CD4-positive, alpha-beta T cell treated with Interleukin-4 for 1 hour (primary cell): ENCODE measurements at regions not wholly inside any gene's neighbourhood (a gene's known extent, or its start where the extent isn't known, plus 50 kb on each side); places are given as distances from the start of the nearest gene placed in this dataset.
"Not testable (repeated sequence)": the region's sequence is repeated elsewhere in the genome, so short reads cannot be mapped to it uniquely, and the experiment has no call there.

Experiments used
- DNase-seq, 2 donors: peaks; one replicate each; pipeline ENCODE4 v3.0.0-alpha.2; 2020 to 2022

DNA sequence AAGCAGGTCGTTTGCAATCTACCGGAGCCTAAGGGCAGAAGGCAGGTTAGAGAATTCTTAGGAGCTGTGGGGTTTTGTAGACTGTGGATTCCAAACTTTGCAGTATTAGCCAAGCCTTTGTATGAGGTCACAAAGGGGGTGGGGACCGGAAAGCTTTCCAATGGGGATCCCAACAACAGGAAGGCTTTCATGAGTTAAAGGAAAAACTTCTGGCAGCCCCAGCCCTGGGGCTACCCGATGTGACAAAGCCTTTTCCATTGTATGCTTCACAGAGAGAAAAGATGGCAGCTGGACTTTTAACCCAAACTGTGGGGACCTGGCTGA is 199.2 kb upstream of the PZP start:
- not testable (repeated sequence) for DNase-seq

DNA sequence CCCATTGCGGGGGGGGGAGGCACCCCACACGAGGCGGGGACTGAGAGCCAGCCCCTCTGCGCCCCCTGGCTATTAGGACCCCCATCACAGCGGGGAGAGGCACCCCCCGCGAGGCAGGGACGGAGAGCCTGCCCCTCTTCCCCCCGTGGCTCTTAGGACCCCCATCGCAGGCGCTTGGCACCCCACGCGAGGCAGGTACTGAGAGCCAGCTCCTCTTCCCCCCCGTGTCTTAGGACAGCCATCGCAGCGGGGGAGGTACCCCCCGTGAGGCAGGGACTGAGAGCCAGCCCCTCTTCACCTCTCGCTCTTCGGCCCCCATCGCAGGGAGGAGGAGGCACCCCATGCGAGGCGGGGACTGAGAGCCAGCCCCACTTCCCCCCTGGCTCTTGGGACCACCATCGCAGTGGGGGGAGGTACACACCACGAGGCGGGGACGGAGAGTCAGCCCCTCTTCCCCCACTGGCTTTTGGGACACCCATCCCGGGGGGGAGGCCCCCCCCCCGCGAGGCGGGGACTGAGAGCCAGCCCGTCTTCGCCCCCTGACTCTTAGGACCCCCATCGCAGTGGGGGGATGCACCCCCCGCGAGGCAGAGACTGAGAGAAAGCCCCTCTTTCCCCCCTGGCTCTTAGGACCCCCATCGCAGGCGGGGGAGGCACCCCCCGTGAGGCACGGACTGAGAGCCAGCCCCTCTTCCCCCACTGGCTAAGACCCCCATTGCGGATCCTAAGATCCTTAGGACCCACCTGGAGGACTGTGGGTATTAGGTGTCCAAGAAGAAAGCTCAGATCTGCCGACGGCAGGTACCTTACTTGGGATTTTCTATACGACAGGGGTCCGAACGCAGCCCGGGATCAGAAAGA is 198.6 kb upstream of the PZP start:
- DNase-seq: no peak

DNA sequence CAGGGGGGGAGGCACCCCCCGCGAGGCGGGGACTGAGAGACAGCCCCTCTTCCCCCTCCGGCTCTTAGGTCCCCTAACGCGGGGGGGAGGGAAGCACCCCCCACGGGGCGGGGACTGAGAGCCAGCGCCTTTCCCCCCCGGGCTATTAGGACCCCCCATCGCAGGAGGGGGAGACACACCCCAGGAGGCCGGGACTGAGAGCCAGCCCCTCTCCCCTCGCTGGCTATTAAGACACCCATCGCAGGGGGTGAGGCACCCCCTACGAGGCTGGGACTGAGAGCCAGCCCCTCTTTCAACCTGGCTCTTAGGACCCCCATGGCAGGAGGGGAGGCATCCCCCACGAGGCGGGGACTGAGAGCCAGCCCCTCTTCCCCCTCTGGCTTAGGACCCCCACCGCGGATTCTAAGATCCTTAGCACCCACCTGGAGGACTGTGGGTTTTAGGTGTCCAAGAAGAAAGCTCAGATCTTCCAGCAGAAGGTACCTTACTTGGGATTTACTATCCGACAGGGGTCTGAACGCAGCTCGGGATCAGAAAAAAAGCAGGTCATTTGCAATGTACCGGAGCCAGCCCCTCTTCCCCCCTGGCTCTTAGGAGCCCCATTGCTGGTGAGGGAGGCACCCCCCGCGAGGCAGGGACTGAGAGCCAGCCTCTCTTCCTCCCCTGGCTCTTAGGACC is 197.8 kb upstream of the PZP start:
- no peak for DNase-seq

DNA sequence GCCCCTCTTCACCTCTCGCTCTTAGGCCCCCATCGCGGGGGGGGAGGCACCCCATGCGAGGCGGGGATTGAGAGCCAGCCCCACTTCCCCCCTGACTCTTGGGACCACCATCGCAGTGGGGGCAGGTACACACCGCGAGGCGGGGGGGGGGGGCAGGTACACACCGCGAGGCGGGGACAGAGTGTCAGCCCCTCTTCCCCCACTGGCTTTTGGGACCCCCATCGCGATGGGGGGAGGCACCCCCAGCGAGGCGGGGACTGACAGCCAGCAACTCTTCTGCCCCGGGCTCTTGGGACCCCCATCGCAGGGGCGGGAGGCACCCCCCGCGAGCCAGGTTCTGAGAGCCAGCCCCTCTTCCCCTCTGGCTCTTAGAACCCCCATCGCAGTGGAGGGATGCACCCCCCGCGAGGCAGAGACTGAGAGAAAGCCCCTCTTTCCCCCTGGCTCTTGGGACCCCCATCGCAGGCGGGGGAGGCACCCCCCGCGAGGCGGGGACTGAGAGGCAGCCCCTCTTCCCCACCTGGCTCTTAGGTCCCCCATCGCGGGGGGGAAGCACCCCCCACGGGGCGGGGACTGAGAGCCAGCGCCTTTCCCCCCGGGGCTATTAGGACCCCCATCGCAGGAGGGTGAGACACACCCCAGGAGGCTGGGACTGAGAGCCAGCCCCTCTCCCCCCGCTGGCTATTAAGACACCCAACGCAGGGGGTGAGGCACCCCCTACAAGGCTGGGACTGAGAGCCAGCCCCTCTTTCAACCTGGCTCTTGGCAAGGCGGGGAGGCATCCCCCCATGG is 196.5 kb upstream of the PZP start:
- DNase-seq: no peak

DNA sequence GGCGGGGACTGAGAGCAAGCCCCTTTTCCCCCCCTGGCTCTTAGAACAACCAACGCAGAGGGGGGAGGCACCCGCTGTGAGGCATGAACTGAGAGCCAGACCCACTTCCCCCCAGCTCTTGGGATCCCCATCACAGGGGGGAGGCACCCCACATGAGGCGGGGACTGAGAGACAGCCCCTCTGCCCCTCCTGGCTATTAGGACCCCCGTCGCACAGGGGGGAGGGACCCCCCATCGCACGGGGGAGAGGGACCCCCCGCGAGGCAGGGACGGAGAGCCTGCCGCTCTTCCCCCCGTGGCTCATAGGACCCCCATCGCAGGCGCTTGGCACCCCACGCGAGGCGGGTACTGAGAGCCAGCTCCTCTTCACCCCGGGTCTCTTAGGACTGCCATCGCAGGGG is 195.8 kb upstream of the PZP start:
- DNase-seq: no peak

DNA sequence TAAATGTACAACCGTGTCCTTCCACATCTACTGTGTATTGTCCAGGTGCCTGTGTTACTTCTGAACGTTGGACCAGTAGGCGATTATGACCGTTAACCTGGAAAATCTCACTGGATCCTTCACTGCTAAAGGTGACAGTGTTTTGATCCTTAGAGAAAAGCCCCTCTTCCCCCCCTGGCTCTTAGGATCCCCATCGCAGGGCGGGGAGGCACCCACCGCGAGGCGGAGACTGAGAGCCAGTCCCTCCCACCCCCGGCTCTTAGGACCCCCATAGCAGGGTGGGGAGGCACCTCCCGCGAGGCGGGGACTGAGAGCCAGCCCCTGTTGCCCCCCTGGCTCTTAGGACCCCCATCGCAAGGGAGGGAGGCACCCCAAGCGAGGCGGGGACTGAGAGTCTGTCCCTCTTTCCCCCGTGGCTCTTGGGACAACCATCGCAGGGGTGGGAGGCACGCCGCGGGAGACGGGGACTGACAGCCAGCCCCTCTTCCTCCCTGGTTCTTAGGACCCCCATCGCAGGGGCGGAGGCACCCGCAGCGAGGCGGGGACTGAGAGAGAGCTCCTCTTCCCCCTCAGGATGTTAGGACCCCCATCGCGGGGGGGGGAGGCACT is 194.3 kb upstream of the PZP start:
- not testable (repeated sequence) for DNase-seq

DNA sequence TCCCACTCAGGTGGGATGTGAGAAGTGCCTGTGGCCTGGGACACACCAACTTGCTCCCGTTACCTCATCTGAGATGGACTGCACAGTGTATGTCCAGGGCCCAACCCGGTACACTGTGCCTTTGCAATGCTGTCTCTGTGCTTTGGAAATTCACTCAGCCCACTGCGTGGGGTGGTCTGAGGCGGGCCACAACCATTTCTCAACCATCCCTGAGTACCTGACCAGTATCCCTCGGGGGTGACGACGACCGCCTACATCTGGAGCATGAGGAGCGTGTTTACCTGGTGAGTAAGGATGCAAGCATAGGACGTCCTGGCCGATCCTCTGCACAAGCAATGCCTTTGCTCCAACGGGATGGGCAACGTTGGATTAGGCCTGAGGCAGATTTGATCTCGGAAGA is 188.2 kb upstream of the PZP start:
- not testable (repeated sequence) for DNase-seq

DNA sequence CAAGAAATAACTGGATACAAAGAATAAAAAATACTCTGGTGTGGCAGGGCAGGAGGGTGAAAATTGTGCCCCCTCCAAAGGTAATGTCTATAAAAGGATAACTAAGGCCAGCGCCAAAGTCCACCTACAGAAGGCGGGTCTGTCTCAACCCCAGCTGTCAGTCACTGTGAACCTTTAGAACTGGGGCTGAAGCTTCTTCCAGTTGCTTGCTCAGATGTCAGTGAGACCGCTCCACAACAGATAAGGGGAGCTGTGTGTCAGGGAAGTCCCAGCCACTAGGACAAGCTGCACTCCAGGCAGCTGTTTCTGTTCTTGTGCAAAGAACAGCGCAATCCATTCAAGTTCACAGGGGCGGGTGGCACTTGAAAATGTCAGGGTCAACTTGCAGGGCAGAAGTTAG is 187.0 kb upstream of the PZP start:
- DNase-seq: not testable (repeated sequence)

DNA sequence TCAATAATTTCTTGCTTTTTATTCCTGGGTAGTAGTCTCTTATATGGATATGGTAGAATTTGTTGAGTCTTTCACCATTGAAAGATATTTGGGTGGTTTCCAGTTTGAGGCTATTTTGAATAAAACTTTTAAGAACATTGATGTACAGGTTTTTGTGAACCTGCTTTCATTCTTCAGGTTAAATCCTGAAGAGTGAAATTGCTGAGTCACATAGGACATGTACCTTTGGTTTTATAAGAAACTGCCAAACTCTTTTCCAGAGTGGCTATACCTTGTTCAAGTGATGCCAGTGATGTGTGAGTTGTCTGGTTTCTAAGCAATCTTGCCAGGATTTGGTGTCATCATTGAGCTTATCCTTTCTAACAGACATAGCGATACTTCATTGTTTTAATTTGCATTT is 184.6 kb upstream of the PZP start:
- DNase-seq: no peak

DNA sequence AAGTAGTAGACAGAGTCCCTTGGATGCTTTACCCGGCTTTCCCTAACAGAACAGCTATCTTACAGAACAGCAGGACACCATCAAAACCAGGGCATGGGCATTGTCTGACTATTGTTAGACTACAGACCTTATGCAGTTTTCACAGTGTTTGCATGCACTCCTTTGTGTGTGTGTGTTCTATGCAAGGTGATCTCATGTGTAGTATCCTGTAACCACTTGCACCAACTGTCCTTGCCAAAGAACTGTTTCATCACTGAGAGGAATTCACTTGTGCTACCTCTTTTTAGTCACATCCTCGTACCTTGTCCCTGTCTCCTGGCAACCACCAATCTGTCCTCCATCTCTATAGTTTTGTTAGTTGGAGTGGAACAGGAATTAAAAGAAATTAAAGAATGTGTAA is 183.6 kb upstream of the PZP start:
- DNase-seq: no peak

DNA sequence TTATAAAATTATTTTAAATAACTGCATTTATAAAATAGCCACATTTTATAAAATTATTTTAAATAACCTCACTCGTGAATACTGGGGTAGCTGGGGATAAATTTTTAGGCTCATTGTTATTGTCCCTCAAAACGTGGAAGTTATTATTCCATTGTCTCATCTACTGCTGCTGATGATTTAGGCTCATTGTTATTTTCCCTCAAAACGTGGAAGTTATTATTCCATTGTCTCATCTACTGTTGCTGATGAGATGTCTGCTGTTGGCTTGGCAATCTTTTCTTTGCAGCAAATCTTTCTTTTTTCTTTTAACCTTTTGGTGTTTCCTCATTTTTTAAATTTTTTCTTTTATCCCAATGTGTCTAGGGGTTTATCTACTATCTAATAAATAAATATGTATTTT is 182.6 kb upstream of the PZP start:
- no peak for DNase-seq

DNA sequence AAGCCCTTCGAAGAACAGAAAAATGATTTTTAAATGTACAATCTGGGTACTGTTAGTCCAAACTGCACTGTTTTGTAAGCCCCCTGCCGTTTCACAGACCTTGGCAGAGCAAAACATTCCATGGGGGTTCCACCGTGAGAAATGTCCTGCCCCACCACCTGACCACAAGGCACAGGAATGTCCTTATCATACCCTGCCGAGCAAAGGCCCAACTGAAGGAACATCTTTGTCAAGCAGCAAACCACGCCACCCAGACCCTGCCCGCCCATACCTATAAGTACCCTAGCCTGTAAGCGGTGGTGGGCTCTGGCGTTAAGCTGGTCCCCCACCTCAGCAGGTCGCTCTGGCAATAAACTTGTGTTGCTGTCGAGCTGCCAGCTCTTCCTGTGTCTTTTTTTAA is 181.6 kb upstream of the PZP start:
- no peak for DNase-seq

DNA sequence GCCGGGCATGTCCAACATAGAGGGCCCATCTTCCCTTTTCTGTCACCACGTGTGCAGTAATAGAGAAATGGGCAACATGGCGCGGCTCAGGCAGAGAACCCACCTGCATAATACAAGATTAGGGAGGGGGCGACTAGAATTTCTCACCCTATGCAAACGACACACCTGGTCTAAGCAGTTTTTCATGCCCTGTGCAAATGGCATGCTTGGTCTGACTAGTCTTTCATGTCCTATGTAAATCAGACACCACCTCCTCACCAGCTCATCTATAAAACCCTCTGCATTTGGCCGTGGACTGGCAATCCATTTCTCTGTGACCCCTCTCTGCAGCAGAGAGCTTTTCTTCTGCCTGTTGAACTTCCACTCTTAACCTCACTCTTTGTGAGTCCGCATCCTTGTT is 180.2 kb upstream of the PZP start:
- no peak for DNase-seq

DNA sequence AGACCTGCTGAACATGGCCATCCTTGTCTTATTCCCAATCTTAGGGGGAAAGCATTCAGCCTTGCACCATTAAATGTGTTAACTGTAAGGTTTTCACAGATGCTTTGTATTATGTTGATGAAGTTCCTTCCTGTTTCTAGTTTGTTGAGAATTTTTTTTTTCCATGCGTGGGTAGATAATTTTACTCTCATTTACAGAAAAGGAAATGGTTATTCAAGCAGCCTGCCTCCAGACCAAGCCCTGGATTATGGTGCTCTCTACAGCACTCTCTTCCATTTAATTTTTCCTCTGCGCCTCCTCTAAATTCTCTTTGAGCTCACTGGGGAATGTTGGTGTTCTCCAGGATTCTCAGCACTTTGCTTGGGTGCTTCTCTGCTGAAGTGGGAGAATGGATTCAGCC is 179.3 kb upstream of the PZP start:
- no peak for DNase-seq

DNA sequence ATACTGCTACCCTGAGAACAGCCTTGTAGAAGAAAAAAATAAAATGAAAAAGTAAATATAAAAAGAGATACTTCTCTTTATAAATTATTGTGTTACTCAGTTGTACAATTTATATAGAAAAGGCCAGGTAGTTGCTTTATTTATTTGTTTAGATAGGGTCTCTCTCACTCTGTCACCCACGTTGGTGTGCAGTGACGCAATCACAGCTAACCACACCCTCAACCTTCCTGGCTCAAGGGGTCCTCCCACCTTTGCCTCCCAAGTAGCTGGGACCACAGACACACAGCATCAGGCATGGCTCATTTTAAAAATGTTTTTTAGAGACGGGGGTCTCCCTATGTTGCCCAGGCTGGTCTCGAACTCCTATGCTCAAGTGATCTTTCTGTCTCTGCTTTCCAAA is 175.4 kb upstream of the PZP start:
- DNase-seq: no peak

DNA sequence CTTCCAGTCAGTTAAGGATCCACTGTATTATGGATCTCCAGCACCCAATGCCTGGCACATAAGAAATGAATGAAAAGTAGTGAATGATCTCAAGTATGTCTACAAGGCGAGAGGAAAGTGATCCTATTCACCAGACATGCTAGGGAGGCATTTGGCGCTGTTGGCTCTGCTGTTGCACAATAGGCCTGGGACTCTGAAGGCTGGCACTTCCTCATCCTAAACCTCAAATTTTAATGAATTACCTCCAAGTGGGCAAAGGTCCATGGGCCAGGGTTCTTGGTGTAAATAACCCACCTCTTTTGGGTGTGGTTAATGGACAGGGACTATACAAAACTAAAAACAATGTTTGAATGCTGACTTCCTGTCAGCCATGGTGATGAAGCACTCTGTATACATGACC is 173.4 kb upstream of the PZP start:
- no peak for DNase-seq

DNA sequence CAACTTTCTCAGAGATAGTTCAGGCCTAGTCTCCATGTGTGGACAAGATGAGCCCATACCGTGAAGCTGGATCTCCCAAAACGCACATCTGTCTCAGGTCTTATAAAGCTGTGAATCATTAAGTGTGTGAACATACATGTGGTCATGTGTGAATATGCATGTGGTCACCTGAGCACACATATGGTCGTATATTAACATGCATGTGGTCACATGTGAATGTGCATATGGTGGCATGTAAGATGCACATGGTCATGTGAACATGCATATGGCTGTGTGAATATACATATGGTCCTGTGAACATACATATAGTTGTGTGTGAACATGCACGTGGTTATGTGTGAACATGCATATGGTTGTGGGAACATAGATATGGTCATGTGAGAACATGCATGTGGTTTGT is 172.5 kb upstream of the PZP start:
- DNase-seq: no peak

DNA sequence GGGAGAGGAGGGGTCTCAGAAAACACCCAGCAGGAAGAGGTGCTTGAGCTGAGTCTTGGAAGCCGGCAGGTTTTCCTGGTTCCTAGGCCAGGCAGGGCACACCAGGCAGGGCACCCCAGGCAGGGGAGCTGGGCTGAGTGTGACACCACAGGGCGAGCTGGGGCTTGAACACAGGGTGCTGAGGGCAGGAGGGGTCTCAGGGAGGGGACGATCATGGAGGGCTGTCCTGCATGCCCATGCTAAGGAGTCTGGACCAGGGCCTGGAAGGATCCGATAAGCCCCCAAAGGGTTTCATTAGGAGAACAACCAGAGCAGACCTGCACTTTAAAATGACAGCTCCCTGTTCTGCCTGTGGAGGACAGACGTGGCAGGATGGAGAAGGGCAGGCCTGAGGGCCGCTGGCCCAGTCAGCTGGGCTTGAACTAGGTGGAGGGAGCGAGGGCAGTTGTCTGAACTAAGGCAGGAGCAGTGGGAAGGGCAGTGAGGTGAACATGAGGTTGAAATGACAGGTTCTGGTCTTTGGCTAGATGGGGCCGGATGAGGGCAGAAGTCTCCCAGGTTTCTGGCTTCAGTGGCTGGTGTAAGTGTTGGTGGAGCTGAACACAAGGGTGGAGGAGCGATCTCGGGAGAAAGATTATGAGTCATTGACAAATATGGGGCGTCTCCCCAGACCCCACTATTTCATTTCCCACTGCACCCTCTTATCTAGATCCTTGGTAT is 171.0 kb upstream of the PZP start:
- DNase-seq: no peak

DNA sequence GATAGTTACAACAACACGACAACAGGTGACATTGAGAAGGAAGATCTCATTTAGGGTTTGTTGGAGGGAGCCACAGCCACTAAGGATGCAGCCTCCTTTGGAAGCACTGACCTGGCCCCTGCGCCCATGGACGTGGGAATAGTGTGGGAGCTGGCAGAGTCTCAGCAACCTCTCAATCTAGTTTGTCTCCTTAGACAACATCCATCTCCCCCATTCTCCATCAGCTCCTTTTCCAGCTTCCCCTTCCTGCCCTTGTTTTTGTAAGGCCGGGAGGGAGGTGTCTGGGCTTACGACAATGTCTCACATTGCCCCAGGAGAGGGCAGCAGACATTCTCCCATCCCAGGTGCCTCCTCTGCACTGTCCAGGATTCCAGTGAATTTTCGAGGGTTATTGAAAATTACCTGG is 170.2 kb upstream of the PZP start:
- no peak for DNase-seq

DNA sequence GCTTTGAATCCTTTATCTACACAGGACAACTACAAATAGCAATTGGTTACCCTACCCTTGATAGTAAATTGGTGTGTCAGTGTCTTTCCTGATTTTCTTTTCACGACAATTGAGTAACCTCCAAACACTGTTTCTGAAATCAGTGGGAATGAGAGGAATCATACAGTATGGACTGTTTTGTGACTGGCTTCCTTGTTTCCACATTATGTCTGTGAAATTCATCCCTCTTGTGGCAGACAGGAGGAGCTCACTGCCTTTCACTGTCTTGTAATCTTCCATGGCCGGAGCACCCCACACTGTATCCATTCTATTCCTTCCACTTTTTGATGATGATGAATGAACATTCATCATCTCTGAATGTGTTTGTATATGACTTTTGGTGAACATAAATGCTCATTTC is 164.0 kb upstream of the PZP start:
- DNase-seq: no peak

DNA sequence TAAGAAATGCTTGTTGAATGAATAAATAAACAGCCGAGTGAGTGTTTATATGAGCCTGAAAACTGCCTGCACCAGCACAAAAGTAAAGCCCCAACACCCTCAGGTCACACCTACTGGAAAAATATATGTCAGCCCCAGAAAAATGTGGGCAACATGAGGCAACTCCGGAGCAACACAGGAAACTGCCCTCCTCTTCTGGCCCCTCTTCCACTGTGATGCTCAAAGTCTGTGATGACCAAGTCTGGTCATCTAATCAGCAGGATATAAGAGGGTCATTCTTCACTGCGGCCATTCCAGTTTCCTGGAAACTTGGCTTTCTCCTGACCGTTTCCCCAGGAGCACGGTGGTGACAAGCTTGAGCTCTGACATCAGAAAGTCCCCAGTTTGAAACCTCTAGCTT is 159.6 kb upstream of the PZP start:
- DNase-seq: no peak

DNA sequence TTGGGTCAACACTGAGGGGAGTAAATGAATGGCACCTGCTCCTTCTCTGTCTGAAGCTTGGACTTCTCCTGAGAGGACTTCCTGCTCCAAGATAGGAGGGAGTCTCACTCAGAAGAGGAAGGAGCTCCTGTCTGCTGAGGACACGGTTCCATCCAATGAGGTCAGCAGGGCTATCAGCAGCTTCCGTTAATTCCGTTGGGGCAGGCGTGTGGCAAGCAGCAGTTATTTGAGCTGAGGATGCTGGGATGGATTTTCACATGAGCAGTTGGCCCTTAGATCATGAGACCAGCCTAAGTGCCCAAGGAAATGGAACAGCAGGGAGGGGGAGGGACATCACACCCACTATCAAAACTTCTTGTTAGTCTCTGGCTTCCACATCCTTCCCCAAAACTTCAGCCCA is 159.0 kb upstream of the PZP start:
- DNase-seq: no peak

DNA sequence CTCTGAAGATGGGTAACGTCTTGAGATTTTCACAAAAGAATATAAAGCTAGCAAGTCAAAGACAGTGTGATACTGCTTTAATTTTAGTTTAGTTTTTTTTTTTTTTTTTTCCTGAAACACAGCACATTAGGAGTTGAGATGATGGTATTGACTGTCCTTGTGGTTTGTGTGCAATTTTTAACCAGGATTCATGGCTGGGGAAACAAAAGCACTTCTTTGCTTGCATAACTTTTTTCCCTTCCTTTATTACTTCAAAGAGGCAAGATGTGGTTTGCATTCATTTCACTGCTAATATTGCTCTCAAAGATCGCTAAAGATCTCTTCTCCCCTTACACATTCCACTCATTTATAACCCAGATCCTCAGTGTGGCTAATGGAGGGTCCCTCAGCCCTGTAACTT is 157.1 kb upstream of the PZP start:
- no peak for DNase-seq
